Activated CD8-positive, alpha-beta T cell treated with anti-CD3 and anti-CD28 coated beads, Interleukin-2, amount 10 ng/mL, durations not matched to agents 7 days and 5 days (primary cell): ENCODE measurements at regions not wholly inside any gene's neighbourhood (a gene's known extent, or its start where the extent isn't known, plus 50 kb on each side); places are given as distances from the start of the nearest gene placed in this dataset.
A peak's percentile ranks its signal among the peaks of the same experiment; 100 is the strongest.

ENCODE experiments used
- ATAC-seq: fragments of 150-1000 bp; cut with Tn5 transposase; one replicate; pipeline ENCODE4 v1.10.0; 2021; ENCODE audit warnings: moderate library complexity
- CTCF ChIA-PET: fragments of 350-600 bp; sonication (Branson Sonifier 250); formaldehyde crosslinking; loops from one replicate; lab custom pipeline; 2021; ENCODE audit warnings: antibody characterized with exemption; lab: Charles Lee
- POLR2A ChIA-PET: fragments of 350-600 bp; sonication (Branson Sonifier 250); formaldehyde crosslinking; loops from one replicate; lab custom pipeline; 2021; ENCODE audit warnings: antibody characterized with exemption; lab: Charles Lee
- DNase-seq: peaks from one replicate; pipeline ENCODE4 v3.0.0-alpha.2; 2020
- H3K27ac Mint-ChIP-seq: one replicate; pipeline ENCODE4 v1.8.0; 2021; ENCODE audit warnings: mild to moderate bottlenecking, mixed read lengths
- H3K27me3 Mint-ChIP-seq: one replicate; pipeline ENCODE4 v1.8.0; 2021; ENCODE audit warnings: low read depth, mixed read lengths
- H3K36me3 Mint-ChIP-seq: one replicate; pipeline ENCODE4 v1.8.0; 2021; ENCODE audit warnings: low read depth, mixed read lengths
- H3K4me1 Mint-ChIP-seq: one replicate; pipeline ENCODE4 v1.8.0; 2021; ENCODE audit warnings: low read depth, mixed read lengths
- H3K4me3 Mint-ChIP-seq: one replicate; pipeline ENCODE4 v1.8.0; 2021; ENCODE audit warnings: mild to moderate bottlenecking, mixed read lengths
- H3K9me3 Mint-ChIP-seq: one replicate; pipeline ENCODE4 v1.8.0; 2022; ENCODE audit warnings: mixed read lengths; ENCODE audit not compliant: insufficient read depth

DNA sequence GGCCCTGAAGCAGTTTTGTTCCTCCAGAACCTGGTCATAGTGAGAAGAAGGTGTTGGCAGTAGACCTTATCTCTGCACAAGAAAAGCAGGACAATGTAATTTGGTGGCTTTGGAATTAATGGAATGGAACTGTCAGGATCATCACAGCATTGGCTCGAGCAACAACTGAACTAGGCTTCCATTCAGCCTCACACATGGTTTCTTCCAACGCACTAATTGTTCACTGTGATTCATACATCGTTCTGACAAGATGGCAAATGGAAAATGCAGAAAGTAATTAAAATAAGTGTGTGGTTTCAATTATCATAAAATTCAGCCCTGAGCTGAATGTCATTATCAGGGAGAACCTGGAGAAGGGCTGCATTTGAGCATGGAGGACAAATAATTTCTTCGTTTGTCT is 80.6 kb downstream of the MFSD1 start:
- Mint-ChIP-seq H3K4me3 (no peak overlapping the region), H3K9me3 (no peaks in the 10 kb centered on the region), H3K27me3 (no peaks in the 10 kb centered on the region), H3K27ac (no peak overlapping the region), H3K36me3 (no peaks in the 10 kb centered on the region), H3K4me1 (no peaks in the 10 kb centered on the region)
- ChIA-PET POLR2A (no interaction called here), CTCF (no interaction called here)
- no peak for DNase-seq
- ATAC-seq = no peak

DNA sequence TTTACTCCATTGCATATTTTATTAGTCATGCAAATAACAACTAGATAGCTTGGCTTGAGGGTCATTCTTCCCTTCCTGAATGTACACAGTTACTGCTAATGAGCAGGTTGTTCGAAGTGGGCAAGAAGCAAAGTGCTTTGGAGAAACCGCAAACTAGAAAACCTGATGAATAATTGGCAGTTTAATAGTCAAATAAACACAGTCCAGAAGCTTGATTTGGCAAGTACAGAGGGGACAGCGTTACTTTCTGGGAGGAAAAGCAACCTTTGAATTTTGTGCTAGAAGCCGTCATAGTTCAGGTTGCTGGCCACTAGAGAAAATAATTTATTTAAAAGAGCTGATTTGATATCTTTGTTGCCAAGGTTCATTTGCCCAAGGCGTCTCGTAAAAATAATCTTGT is 94.9 kb downstream of the MFSD1 start:
- H3K27ac Mint-ChIP-seq = no peak overlapping the region
- ATAC-seq = no peak
- CTCF ChIA-PET = no interaction called here

GRCh38 chr3:158906749-158907148 is 104.9 kb downstream of the MFSD1 start:
- ChIA-PET CTCF (no interaction called here), POLR2A (no interaction called here)
- no peak overlapping the region for H3K4me3 Mint-ChIP-seq
- H3K36me3 Mint-ChIP-seq = no peaks in the 10 kb centered on the region
- no peaks in the 10 kb centered on the region for H3K4me1 Mint-ChIP-seq
- no peaks in the 10 kb centered on the region for H3K27me3 Mint-ChIP-seq
- ATAC-seq = no peak
- DNase-seq = no peak
- H3K9me3 Mint-ChIP-seq = no peaks in the 10 kb centered on the region
- H3K27ac Mint-ChIP-seq = no peak overlapping the region

More for the DNA sequence above, 94.9 kb downstream of the MFSD1 start:
- POLR2A ChIA-PET = no interaction called here
- H3K27me3 Mint-ChIP-seq = no peaks in the 10 kb centered on the region
- H3K4me3 Mint-ChIP-seq = no peak overlapping the region
- H3K9me3 Mint-ChIP-seq = no peaks in the 10 kb centered on the region
- no peak for DNase-seq
- H3K36me3 Mint-ChIP-seq = no peaks in the 10 kb centered on the region
- H3K4me1 Mint-ChIP-seq = no peaks in the 10 kb centered on the region

GRCh38 chr3:158908187-158908734 is 106.4 kb downstream of the MFSD1 start:
- ATAC-seq (no peak), DNase-seq (no peak)
- ChIA-PET CTCF (no interaction called here), POLR2A (no interaction called here)
- Mint-ChIP-seq H3K4me3 (no peak overlapping the region), H3K4me1 (no peaks in the 10 kb centered on the region), H3K36me3 (no peaks in the 10 kb centered on the region), H3K9me3 (no peaks in the 10 kb centered on the region), H3K27me3 (no peaks in the 10 kb centered on the region), H3K27ac (no peak overlapping the region)

DNA sequence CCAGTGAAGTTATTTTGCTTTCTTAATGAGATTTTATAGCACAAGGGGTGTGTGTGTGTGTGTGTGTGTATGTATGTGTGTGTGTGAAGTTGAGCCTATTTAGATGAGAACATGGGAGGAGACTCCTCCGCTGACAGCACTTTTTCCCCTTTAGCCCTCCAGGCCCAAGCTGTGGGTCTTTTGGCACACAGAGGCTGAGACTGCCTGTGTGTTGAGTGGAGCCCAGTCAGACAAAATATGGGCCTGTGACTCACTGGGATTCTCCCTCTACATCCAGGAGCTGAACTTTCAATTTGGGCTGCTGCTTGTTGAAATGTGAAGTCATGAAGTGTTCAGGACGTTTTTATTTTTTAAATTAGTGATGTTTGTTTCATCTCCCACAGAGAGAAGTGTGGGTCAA is 108.0 kb downstream of the MFSD1 start:
- Mint-ChIP-seq H3K4me1 (no peaks in the 10 kb centered on the region), H3K36me3 (no peaks in the 10 kb centered on the region), H3K4me3 (no peak overlapping the region), H3K27me3 (no peaks in the 10 kb centered on the region), H3K27ac (no peak overlapping the region), H3K9me3 (no peaks in the 10 kb centered on the region)
- no peak for DNase-seq
- ChIA-PET CTCF (no interaction called here), POLR2A (no interaction called here)
- no peak for ATAC-seq

DNA sequence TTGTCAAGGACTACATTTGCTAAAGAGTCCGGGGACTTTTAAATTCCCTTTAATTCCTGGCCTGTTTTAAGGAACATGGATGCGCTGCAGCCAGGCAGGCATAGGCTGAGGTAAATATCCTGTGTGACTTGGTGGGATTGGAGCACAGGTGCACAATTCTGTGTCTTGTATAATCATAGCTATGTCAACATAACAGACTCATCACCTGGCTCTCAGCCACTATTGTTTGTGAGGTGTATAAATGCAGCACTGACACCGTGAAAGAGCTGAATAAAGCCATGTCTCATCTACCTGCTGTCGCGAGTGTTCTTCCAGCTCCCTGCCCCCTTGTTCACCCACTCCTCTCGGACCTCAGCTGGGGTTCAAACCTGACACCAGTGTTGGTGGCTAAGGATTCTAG is 109.7 kb downstream of the MFSD1 start:
- Mint-ChIP-seq H3K4me1 (no peaks in the 10 kb centered on the region), H3K36me3 (no peaks in the 10 kb centered on the region), H3K9me3 (no peaks in the 10 kb centered on the region), H3K27me3 (no peaks in the 10 kb centered on the region), H3K4me3 (no peak overlapping the region), H3K27ac (no peak overlapping the region)
- DNase-seq (no peak), ATAC-seq (no peak)
- POLR2A ChIA-PET = no interaction called here
- CTCF ChIA-PET = no interaction called here

GRCh38 chr3:158912188-158912587 is 110.3 kb downstream of the MFSD1 start:
- no peak for DNase-seq
- H3K36me3 Mint-ChIP-seq = no peaks in the 10 kb centered on the region
- no peak overlapping the region for H3K27ac Mint-ChIP-seq
- no peak for ATAC-seq
- H3K4me1 Mint-ChIP-seq = no peaks in the 10 kb centered on the region
- ChIA-PET CTCF (interaction anchor here (1.4 kb wide), 1 partner anchor 39 kb away, joined by 3 read pairs; no protein-coding TSS in a partner anchor), POLR2A (no interaction called here)
- H3K4me3 Mint-ChIP-seq = no peak overlapping the region
- H3K9me3 Mint-ChIP-seq = no peaks in the 10 kb centered on the region
- H3K27me3 Mint-ChIP-seq = no peaks in the 10 kb centered on the region

DNA sequence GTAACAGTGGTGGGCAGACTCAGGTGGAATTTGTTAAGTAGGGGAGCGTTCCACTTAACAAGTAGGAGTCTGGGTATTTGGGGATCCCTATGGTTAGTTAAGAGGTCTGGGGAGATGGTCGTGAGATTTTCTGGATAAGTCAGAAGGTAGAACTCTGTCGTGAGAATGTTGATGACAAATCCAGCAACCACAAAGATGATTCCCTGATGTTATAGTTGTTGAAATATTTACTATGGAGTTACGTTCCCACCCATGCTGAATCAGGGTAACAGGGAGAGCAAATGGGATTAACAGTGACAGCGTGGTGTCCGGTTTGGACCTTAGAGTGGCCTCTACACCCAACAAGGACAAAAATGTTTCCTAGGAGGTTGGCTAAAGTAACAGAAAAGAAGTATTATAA is 110.8 kb downstream of the MFSD1 start:
- Mint-ChIP-seq H3K4me1 (no peaks in the 10 kb centered on the region), H3K9me3 (no peaks in the 10 kb centered on the region), H3K4me3 (no peak overlapping the region), H3K27ac (no peak overlapping the region), H3K27me3 (no peaks in the 10 kb centered on the region), H3K36me3 (no peaks in the 10 kb centered on the region)
- ATAC-seq (no peak), DNase-seq (no peak)
- ChIA-PET CTCF (interaction anchor here (1.4 kb wide), 1 partner anchor 40 kb away, joined by 3 read pairs; no protein-coding TSS in a partner anchor), POLR2A (no interaction called here)

- Mint-ChIP-seq H3K4me3 (no peak overlapping the region), H3K27me3 (no peaks in the 10 kb centered on the region), H3K27ac (no peak overlapping the region), H3K9me3 (no peaks in the 10 kb centered on the region), H3K4me1 (no peaks in the 10 kb centered on the region), H3K36me3 (no peaks in the 10 kb centered on the region)
- ChIA-PET CTCF (no interaction called here), POLR2A (no interaction called here)
- DNase-seq = no peak
- no peak for ATAC-seq
These were observed 114.3 kb downstream of the MFSD1 start for GRCh38 chr3:158916111-158916510.

- no peak overlapping the region for H3K27ac Mint-ChIP-seq
- H3K9me3 Mint-ChIP-seq = no peaks in the 10 kb centered on the region
- ATAC-seq = no peak
- CTCF ChIA-PET = no interaction called here
- POLR2A ChIA-PET = no interaction called here
- no peak overlapping the region for H3K4me3 Mint-ChIP-seq
- DNase-seq = peak; percentile 27
- no peaks in the 10 kb centered on the region for H3K4me1 Mint-ChIP-seq
- H3K36me3 Mint-ChIP-seq = no peaks in the 10 kb centered on the region
- no peaks in the 10 kb centered on the region for H3K27me3 Mint-ChIP-seq
These were observed 116.2 kb downstream of the MFSD1 start for GRCh38 chr3:158918008-158918407.

DNA sequence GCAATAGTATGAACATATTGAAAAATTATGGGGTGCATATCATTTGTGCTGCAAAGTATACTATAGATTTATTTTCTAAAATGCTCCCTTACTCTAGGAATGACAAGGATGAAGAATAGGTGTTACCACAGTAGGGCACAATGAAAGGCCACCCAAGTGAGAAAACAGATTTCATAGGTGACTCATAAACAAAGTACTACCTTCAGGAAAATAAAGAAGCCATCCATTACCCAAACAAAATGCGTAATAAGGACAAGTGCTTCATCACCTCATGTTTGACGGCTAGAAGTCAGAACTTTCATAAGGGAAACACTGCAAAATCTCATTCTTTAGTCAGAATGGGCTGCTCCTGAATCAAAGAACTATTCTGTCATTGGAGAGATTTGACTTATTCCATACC is 116.6 kb downstream of the MFSD1 start:
- DNase-seq (no peak), ATAC-seq (no peak)
- Mint-ChIP-seq H3K27me3 (no peaks in the 10 kb centered on the region), H3K27ac (no peak overlapping the region), H3K36me3 (no peaks in the 10 kb centered on the region), H3K4me3 (no peak overlapping the region), H3K4me1 (no peaks in the 10 kb centered on the region), H3K9me3 (no peaks in the 10 kb centered on the region)
- ChIA-PET CTCF (no interaction called here), POLR2A (no interaction called here)

- ChIA-PET POLR2A (no interaction called here), CTCF (no interaction called here)
- DNase-seq (no peak), ATAC-seq (no peak)
- no peak overlapping the region for H3K4me3 Mint-ChIP-seq
- H3K27ac Mint-ChIP-seq = no peak overlapping the region
- H3K4me1 Mint-ChIP-seq = no peaks in the 10 kb centered on the region
- no peaks in the 10 kb centered on the region for H3K9me3 Mint-ChIP-seq
- no peaks in the 10 kb centered on the region for H3K36me3 Mint-ChIP-seq
- no peaks in the 10 kb centered on the region for H3K27me3 Mint-ChIP-seq
These were observed 118.5 kb downstream of the MFSD1 start for GRCh38 chr3:158920371-158920770.

DNA sequence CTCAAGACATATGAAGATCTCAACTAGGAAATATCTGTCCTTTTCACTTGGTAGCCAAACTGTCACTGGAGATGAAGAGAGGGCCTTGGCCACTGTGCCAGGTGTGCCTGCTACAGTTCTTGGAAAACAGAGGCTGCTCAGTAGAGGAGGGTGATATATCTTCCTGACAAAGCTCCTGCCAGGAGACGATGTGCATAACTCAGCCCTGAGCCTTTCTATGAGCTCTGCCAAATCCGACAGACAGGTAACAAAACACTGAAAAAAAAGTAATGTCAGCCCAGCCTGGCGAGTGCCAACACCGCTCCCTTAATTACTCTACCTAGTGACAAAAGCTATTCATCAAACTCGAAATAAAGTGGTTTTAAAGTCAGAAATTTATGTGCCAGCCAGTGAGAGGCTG is 123.2 kb downstream of the MFSD1 start:
- H3K4me3 Mint-ChIP-seq = no peak overlapping the region
- H3K9me3 Mint-ChIP-seq = no peaks in the 10 kb centered on the region
- no peaks in the 10 kb centered on the region for H3K36me3 Mint-ChIP-seq
- ATAC-seq = no peak
- H3K27me3 Mint-ChIP-seq = peaks cover 2% of the 10 kb centered on the region
- POLR2A ChIA-PET = no interaction called here
- CTCF ChIA-PET = no interaction called here
- no peaks in the 10 kb centered on the region for H3K4me1 Mint-ChIP-seq
- no peak overlapping the region for H3K27ac Mint-ChIP-seq
- no peak for DNase-seq
